Transverse colon (tissue), 4 donors: ENCODE measurements at regions not wholly inside any gene's neighbourhood (a gene's known extent, or its start where the extent isn't known, plus 50 kb on each side); places are given as distances from the start of the nearest gene placed in this dataset.

Experiments
- DNase-seq: peaks from one replicate; pipeline ENCODE4 v3.0.0-alpha.2; 2019
- H3K27ac ChIP-seq, 4 donors: fragments of 200-600 bp; sonication (generic); 2 replicates each; pipeline ENCODE4 v1.5.1; 2016 to 2018; ENCODE audit warnings: inconsistent platforms in 4 of 4
- H3K27me3 ChIP-seq: fragments of 200-600 bp; sonication (generic); 2 replicates; pipeline ENCODE4 v1.5.1; 2017; ENCODE audit warnings: inconsistent platforms
- H3K36me3 ChIP-seq, 4 donors: fragments of 200-600 bp; sonication (generic); 2 replicates each; pipeline ENCODE4 v1.5.1; 2017 to 2019; ENCODE audit warnings: inconsistent platforms in 4 of 4
- H3K4me1 ChIP-seq, 4 donors: fragments of 200-600 bp; sonication (generic); 2 replicates each; pipeline ENCODE4 v1.5.1; 2017 to 2020; ENCODE audit warnings: inconsistent platforms in 4 of 4
- H3K4me3 ChIP-seq, 4 donors: fragments of 200-600 bp; sonication (generic); 1 replicate in 1 of 4; 2 replicates in 3 of 4; pipeline versions ENCODE4 v1.5.1 to v1.6.1; 2017 to 2019; ENCODE audit warnings: inconsistent platforms in 4 of 4
- H3K9me3 ChIP-seq, 2 donors: fragments of 200-600 bp; sonication (generic); 2 replicates each; pipeline ENCODE4 v1.5.1; 2017 to 2019; ENCODE audit warnings: inconsistent platforms in 2 of 2
- EP300 ChIP-seq: sonication (generic); formaldehyde crosslinking; IDR thresholded peaks from one replicate; pipeline ENCODE4 v1.6.1; 2017; ENCODE audit warnings: antibody characterized with exemption, low read depth
- POLR2A ChIP-seq: fragments of 450-650 bp; IDR thresholded peaks from one replicate; pipeline ENCODE4 v1.6.1; 2016; ENCODE audit warnings: antibody characterized with exemption, mild to moderate bottlenecking, moderate library complexity
- POLR2AphosphoS5 ChIP-seq, 3 donors: sonication (generic); formaldehyde crosslinking; IDR thresholded peaks; one replicate each; pipeline ENCODE4 v1.6.1; 2016; ENCODE audit warnings: antibody characterized with exemption in 3 of 3
- WGBS, 2 donors: methylation state at CpG; one replicate each; pipeline ENCODE4 v1.1.5; 2018; ENCODE audit warnings: low coverage in 1 of 2; 5-methylcytosine and 5-hydroxymethylcytosine counted together
- in situ Hi-C, 4 donors: fragments of 200-750 bp; cut with MboI; loops; one replicate each; pipeline versions ENCODE4 v1.15.0 to v1.15.1; 2017; ENCODE audit warnings: low sequenced_read_pairs in 3 of 4, low pct_ligation_motif_present in 1 of 4, low pct_unique_long_range_greater_than_20kb in 1 of 4
- intact Hi-C: fragments of 100-400 bp; cut with DNase I; formaldehyde crosslinking; loops from one replicate; pipeline ENCODE4 v1.15.1; 2023; ENCODE audit warnings: low total_unique reads
- TF ChIP-seq, protein P1 (sequence below), 5 experiments: fragments of 200-600 bp in 3 of 5; fragments of 450-650 bp in 2 of 5; sonication (generic) in 3 of 5; IDR thresholded peaks; 1 replicate in 2 of 5; 2 replicates in 3 of 5; pipeline ENCODE4 v1.5.1; 2016 to 2017; ENCODE audit warnings: antibody characterized with exemption in 5 of 5, inconsistent platforms in 3 of 5, mild to moderate bottlenecking in 2 of 5, moderate library complexity in 1 of 5

DNA sequence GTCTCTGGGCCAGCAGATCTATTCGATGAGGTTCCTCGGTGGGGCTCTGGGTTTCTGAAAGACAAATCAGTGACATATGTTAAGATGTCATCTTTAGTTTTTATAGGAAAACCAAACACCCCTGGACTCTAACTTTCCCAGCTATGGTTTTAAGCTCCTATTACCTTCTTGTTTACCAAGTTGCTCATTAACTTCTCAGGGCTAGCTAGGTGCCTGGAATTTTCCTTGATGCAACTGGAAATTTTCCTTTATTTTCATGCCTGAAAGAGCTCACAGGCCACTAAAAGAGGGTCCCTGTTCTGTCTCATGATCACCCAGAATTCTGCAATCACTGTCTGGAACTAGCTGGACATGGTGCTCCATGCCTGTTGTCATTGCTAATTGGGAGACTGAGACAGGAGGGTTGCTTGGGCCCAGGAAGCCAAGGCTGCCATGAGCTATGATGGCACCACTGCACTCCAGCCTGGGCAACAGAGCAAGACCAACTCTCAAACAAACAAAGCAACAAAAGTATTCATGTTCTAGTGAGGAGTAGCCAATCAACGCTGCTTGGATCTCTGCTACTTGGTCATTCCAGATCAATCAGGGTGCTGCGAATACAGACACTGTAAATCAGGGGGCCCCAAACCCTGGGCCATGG is 1173.5 kb upstream of the AUTS2 start:
- Histone ChIP-seq H3K36me3 (no peaks in the 10 kb centered on the region), H3K27me3 (no peaks in the 10 kb centered on the region), H3K4me3 (no peak overlapping the region), H3K9me3 (no peaks in the 10 kb centered on the region), H3K27ac (no peak overlapping the region), H3K4me1 (no peaks in the 10 kb centered on the region)
- intact Hi-C loops (no loop called here), in situ Hi-C loops (no loop called here)
- 55 to 83% methylated on average over 2 to 4 of the region's 4 CpGs for WGBS, 2 donors
- no peak for DNase-seq
- TF ChIP-seq EP300 = no peak
- TF ChIP-seq, protein P1, sequence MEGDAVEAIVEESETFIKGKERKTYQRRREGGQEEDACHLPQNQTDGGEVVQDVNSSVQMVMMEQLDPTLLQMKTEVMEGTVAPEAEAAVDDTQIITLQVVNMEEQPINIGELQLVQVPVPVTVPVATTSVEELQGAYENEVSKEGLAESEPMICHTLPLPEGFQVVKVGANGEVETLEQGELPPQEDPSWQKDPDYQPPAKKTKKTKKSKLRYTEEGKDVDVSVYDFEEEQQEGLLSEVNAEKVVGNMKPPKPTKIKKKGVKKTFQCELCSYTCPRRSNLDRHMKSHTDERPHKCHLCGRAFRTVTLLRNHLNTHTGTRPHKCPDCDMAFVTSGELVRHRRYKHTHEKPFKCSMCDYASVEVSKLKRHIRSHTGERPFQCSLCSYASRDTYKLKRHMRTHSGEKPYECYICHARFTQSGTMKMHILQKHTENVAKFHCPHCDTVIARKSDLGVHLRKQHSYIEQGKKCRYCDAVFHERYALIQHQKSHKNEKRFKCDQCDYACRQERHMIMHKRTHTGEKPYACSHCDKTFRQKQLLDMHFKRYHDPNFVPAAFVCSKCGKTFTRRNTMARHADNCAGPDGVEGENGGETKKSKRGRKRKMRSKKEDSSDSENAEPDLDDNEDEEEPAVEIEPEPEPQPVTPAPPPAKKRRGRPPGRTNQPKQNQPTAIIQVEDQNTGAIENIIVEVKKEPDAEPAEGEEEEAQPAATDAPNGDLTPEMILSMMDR (IDR thresholded peaks at IDR 0.05) = no peak
- no peak for TF ChIP-seq POLR2AphosphoS5 (IDR thresholded peaks at IDR 0.05)
- TF ChIP-seq POLR2A = no peak

DNA sequence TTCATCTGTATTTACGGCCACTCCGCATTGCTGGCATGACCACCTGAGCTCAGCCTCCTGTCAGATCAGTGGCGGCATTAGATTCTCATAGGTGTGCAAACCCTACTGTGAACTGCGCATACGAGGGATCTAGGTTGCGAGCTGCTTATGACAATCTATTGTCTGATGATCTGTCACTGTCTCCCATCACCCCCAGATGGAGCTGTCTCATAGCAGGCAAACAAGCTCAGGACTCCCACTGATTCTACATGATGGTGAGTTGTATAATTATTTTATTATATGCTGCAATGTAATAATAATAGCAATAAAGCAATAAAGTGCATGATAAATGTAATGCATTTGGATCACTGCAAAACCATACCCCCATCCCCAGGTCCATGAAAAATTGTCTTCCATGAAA is 1172.9 kb upstream of the AUTS2 start:
- WGBS, 2 donors = 100% methylated on average over 6 of the region's 6 CpGs; no CpG with 5 or more reads in 1 of the 2 donors

DNA sequence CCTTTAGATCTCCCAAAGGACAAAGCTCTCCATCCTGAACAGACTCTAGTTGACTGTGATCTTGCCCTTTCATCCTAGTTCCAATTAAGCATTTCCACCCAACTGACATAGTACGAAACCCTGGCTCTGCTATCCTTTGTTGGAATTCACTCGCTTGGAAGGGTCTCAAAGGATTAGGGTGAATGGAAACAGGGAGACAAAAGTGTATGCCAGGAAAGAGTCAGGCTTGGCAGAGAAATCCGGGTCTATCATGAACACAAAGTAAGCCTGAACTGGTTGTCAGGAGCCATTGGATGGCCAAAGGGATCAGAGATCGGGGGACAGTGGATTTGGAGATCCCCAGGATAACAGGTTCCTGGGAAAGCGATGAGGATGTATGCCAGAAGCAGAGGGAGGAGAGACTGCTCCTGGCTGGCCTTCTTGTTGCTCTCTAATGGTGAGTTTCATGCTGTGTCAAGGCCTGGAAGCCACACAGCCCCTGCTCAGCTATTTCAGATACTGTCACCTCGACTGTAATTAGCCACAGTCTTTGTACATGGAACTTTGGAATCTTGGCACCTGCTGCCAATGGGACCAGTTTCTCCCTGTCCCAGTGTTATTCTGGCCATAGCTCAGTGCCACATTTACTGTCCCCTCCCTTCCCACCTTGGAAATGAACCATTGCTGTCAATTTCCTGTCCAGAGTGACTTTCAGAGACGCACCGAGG is 1168.7 kb upstream of the AUTS2 start:
- intact Hi-C loops = no loop called here
- TF ChIP-seq POLR2AphosphoS5 (IDR thresholded peaks at IDR 0.05) (no peak), EP300 (no peak), POLR2A (no peak)
- TF ChIP-seq, protein P1 (IDR thresholded peaks at IDR 0.05) = no peak
- no peak overlapping the region for H3K4me3 ChIP-seq
- no peaks in the 10 kb centered on the region for H3K9me3 ChIP-seq
- in situ Hi-C loops = no loop called here
- DNase-seq = no peak
- no peak overlapping the region for H3K27ac ChIP-seq
- no peaks in the 10 kb centered on the region for H3K27me3 ChIP-seq
- whole genome bisulfite sequencing, 2 donors = 78 to 79% methylated on average over 5 to 8 of the region's 8 CpGs
- no peaks in the 10 kb centered on the region for H3K4me1 ChIP-seq
- no peaks in the 10 kb centered on the region for H3K36me3 ChIP-seq

More for the DNA sequence above, 1172.9 kb upstream of the AUTS2 start:
- Histone ChIP-seq H3K9me3 (no peaks in the 10 kb centered on the region), H3K27ac (no peak overlapping the region), H3K36me3 (no peaks in the 10 kb centered on the region), H3K4me1 (no peaks in the 10 kb centered on the region), H3K4me3 (no peak overlapping the region), H3K27me3 (no peaks in the 10 kb centered on the region)
- intact Hi-C loops (no loop called here), in situ Hi-C loops (no loop called here)
- TF ChIP-seq POLR2A (no peak), EP300 (no peak)
- no peak for DNase-seq

DNA sequence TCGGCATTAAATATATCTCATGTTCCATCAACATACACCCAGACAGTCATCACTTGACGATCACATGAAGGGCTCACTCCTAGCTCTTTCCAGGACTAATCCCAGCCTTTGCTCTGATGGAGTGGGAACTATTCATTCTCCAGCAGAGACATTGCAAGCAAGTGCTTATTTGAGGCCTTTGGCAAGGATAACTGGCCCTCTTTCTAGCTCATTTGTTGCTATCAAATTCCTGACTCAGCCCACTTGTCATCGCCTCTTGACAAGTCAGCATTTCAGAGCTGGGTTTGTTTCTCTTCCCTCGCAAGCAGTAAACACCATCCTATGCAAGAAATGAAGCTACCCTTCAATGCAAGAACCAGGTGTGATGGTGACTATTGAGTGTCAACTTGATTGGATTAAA is 1165.7 kb upstream of the AUTS2 start:
- 80 to 88% methylated on average over 1 to 4 of the region's 4 CpGs for WGBS, 2 donors
- H3K27me3 ChIP-seq = no peaks in the 10 kb centered on the region
- no peak overlapping the region for H3K4me3 ChIP-seq
- in situ Hi-C loops (no loop called here), intact Hi-C loops (no loop called here)
- no peaks in the 10 kb centered on the region for H3K4me1 ChIP-seq
- no peak for DNase-seq
- peaks cover 0 to 5% of the 10 kb centered on the region in 2 donors for H3K9me3 ChIP-seq
- no peaks in the 10 kb centered on the region for H3K36me3 ChIP-seq
- no peak for TF ChIP-seq EP300
- TF ChIP-seq POLR2AphosphoS5 (IDR thresholded peaks at IDR 0.05) = no peak
- TF ChIP-seq, protein P1 (IDR thresholded peaks at IDR 0.05) = no peak
- TF ChIP-seq POLR2A = no peak
- H3K27ac ChIP-seq = no peak overlapping the region
